ENCODE measurements at regions not wholly inside any gene's neighbourhood (a gene's known extent, or its start where the extent isn't known, plus 50 kb on each side); places are given as distances from the start of the nearest gene placed in this dataset.

GRCh38 chr6:149237464-149237863 lies 80.0 kb upstream of the TAB2 start:
- TF ChIP-seq CTCF (IDR thresholded peaks at IDR 0.05; ENCODE audit: poor library complexity) (no peak), EZH2 (IDR thresholded peaks at IDR 0.05; ENCODE audit: borderline replicate concordance) (no peak), EZH2phosphoT487 (IDR thresholded peaks at IDR 0.05; ENCODE audit: low read depth, severe bottlenecking, unreplicated experiment) (no peak)

Measured in hepatocyte (in vitro differentiated cells).